GM23338 (cell line): ENCODE measurements at regions not wholly inside any gene's neighbourhood (a gene's known extent, or its start where the extent isn't known, plus 50 kb on each side); places are given as distances from the start of the nearest gene placed in this dataset.

Experiments
- ATAC-seq: fragments of 200-7000 bp; cut with Tn5 transposase; 3 replicates; pipeline ENCODE4 v1.9.1; 2020
- DNase-seq: peaks from one replicate; pipeline ENCODE4 v3.0.0-alpha.2; 2015; ENCODE audit warnings: low spot score
- H2AFZ ChIP-seq: fragments of 200-600 bp; sonication (generic); 2 replicates; pipeline ENCODE4 v1.8.0; 2016; ENCODE audit warnings: antibody characterized with exemption, mild to moderate bottlenecking, moderate library complexity
- H3F3A ChIP-seq: fragments of 200-600 bp; sonication (generic); replicated peaks from 2 replicates; pipeline ENCODE4 v1.8.0; 2017; ENCODE audit warnings: antibody characterized with exemption, mixed run types, low read depth
- H3K27ac ChIP-seq: fragments of 200-600 bp; sonication (generic); 2 replicates; pipeline ENCODE4 v1.6.1; 2016; ENCODE audit warnings: low read depth
- H3K27me3 ChIP-seq: fragments of 200-600 bp; sonication (generic); 2 replicates; pipeline ENCODE4 v1.8.0; 2016; ENCODE audit warnings: mild to moderate bottlenecking, mixed run types, moderate library complexity; ENCODE audit not compliant: insufficient read depth
- H3K36me3 ChIP-seq: fragments of 200-600 bp; sonication (generic); 2 replicates; pipeline ENCODE4 v1.8.0; 2016; ENCODE audit warnings: mild to moderate bottlenecking; ENCODE audit not compliant: insufficient read depth
- H3K4me1 ChIP-seq: fragments of 200-600 bp; sonication (generic); 2 replicates; pipeline ENCODE4 v1.8.0; 2016; ENCODE audit warnings: mild to moderate bottlenecking, moderate library complexity; ENCODE audit not compliant: insufficient read depth
- H3K4me2 ChIP-seq: fragments of 200-600 bp; sonication (generic); 2 replicates; pipeline ENCODE4 v1.7.1; 2017; ENCODE audit warnings: mixed run types
- H3K4me3 ChIP-seq: fragments of 200-600 bp; sonication (generic); 2 replicates; pipeline ENCODE4 v1.6.1; 2016; ENCODE audit warnings: mixed run types
- H3K79me2 ChIP-seq: fragments of 200-600 bp; sonication (generic); replicated peaks from 2 replicates; pipeline ENCODE4 v1.8.0; 2017; ENCODE audit warnings: mild to moderate bottlenecking; ENCODE audit not compliant: insufficient read depth
- H3K9me2 ChIP-seq: fragments of 200-600 bp; sonication (generic); 2 replicates; pipeline ENCODE4 v1.8.0; 2017; ENCODE audit not compliant: insufficient read depth
- H4K20me1 ChIP-seq: fragments of 200-600 bp; sonication (generic); replicated peaks from 2 replicates; pipeline ENCODE4 v1.8.0; 2017; ENCODE audit warnings: mild to moderate bottlenecking; ENCODE audit not compliant: insufficient read depth
- H3K27ac Mint-ChIP-seq: 2 replicates; pipeline ENCODE4 v1.8.0; 2020; ENCODE audit warnings: inconsistent platforms, mild to moderate bottlenecking, moderate library complexity, mixed read lengths
- H3K27me3 Mint-ChIP-seq: 3 replicates; pipeline ENCODE4 v1.8.0; 2022; ENCODE audit warnings: low read depth, mild to moderate bottlenecking, moderate library complexity, mixed read lengths, inconsistent platforms; ENCODE audit not compliant: insufficient read depth, poor library complexity
- H3K36me3 Mint-ChIP-seq: 3 replicates; pipeline ENCODE4 v1.8.0; 2021; ENCODE audit warnings: low read depth, mild to moderate bottlenecking, inconsistent platforms, moderate library complexity, mixed read lengths
- H3K4me1 Mint-ChIP-seq: 3 replicates; pipeline ENCODE4 v1.8.0; 2020; ENCODE audit warnings: mild to moderate bottlenecking, inconsistent platforms, mixed read lengths
- H3K4me3 Mint-ChIP-seq: 3 replicates; pipeline ENCODE4 v1.8.0; 2021; ENCODE audit warnings: moderate library complexity, mild to moderate bottlenecking, inconsistent platforms, mixed read lengths
- H3K9me3 Mint-ChIP-seq: 3 replicates; pipeline ENCODE4 v1.8.0; 2020; ENCODE audit warnings: moderate library complexity, mild to moderate bottlenecking, inconsistent platforms, mixed read lengths
- CREB1 ChIP-seq: fragments of 250-450 bp; sonication (Bioruptor Pico); IDR thresholded peaks from 2 replicates; pipeline ENCODE4 v1.5.0; 2020; ENCODE audit warnings: low read depth, mild to moderate bottlenecking, moderate library complexity
- ETS1 ChIP-seq: IDR thresholded peaks from 2 replicates; pipeline ENCODE4 v1.6.1; 2016; ENCODE audit warnings: antibody characterized with exemption
- EZH2 ChIP-seq: fragments of 200-600 bp; sonication (generic); IDR thresholded peaks from one replicate; pipeline ENCODE4 v1.8.0; 2017; ENCODE audit warnings: antibody characterized with exemption, mild to moderate bottlenecking, low read depth; ENCODE audit not compliant: unreplicated experiment
- EZH2phosphoT487 ChIP-seq: fragments of 200-600 bp; sonication (generic); IDR thresholded peaks from one replicate; pipeline ENCODE4 v1.8.1; 2018; ENCODE audit warnings: antibody characterized with exemption; ENCODE audit not compliant: unreplicated experiment
- JUNB ChIP-seq: IDR thresholded peaks from one replicate; pipeline ENCODE4 v1.6.1; 2016; ENCODE audit warnings: antibody characterized with exemption; ENCODE audit not compliant: unreplicated experiment
- NANOG ChIP-seq: IDR thresholded peaks from 2 replicates; pipeline ENCODE4 v1.6.1; 2016; ENCODE audit warnings: antibody characterized with exemption, borderline replicate concordance
- POLR2AphosphoS5 ChIP-seq: IDR thresholded peaks from 2 replicates; pipeline ENCODE4 v1.6.1; 2016; ENCODE audit warnings: antibody characterized with exemption, low read depth
- REST ChIP-seq: IDR thresholded peaks from one replicate; pipeline ENCODE4 v1.6.1; 2018; ENCODE audit warnings: antibody characterized with exemption; ENCODE audit not compliant: unreplicated experiment
- STAT1 ChIP-seq: IDR thresholded peaks from one replicate; pipeline ENCODE4 v1.6.1; 2016; ENCODE audit warnings: antibody characterized with exemption; ENCODE audit not compliant: unreplicated experiment
- ZNF114 ChIP-seq: fragments of 250-450 bp; sonication (Bioruptor Pico); IDR thresholded peaks from 2 replicates; pipeline ENCODE4 v1.5.0; 2020; ENCODE audit warnings: mild to moderate bottlenecking, moderate library complexity
- ZNF331 ChIP-seq: fragments of 250-450 bp; sonication (Bioruptor Pico); IDR thresholded peaks from 2 replicates; pipeline ENCODE4 v1.5.0; 2020; ENCODE audit warnings: low read depth, mild to moderate bottlenecking, moderate library complexity
- TF ChIP-seq, protein P1 (sequence below), 2 experiments: fragments of 200-600 bp in 1 of 2; sonication (generic) in 1 of 2; conservative IDR thresholded peaks; 2 replicates each; pipeline versions ENCODE4 v1.5.1 to v1.6.1; 2016 to 2017; ENCODE audit warnings: antibody characterized with exemption in 2 of 2, low read depth in 2 of 2, mild to moderate bottlenecking in 2 of 2, moderate library complexity in 1 of 2

GRCh38 chr15:93176065-93176464 is 87.1 kb upstream of the RGMA start (continued):
- no peak for TF ChIP-seq REST
- no peak for TF ChIP-seq EZH2phosphoT487
- no peak for TF ChIP-seq ZNF331 (CRISPR knock-in tag)
- no peak for TF ChIP-seq CREB1 (CRISPR knock-in tag)

DNA sequence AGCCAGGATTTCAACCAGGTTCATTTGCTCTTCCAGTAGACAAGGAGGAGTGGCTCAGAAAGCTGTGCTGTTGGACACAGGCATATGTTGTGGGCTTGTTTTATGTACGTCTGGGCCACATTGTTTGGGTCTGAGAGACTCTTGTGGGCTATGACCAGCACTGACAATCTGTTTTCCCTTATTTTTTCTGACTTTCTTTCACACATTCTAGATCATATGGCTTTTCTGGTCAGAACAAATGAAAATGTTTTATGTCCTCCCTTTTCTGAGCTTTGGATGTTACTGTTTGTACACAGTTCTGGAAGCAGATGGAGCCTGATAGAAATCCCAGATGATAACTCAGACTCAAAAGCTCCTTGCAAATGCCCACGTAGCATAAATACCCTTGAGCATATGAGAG is 85.8 kb upstream of the RGMA start:
- Histone ChIP-seq H3K79me2 (no peaks in the 10 kb centered on the region), H2AFZ (no peak overlapping the region), H3K4me2 (no peak overlapping the region), H3F3A (no peaks in the 10 kb centered on the region), H3K9me2 (0 out of 2 replicates have a peak, but pooled peaks cover 7% of the 10 kb centered on the region), H3K36me3 (no peaks in the 10 kb centered on the region), H4K20me1 (no peaks in the 10 kb centered on the region), H3K27me3 (no peaks in the 10 kb centered on the region), H3K27ac (no peak overlapping the region), H3K4me3 (no peak overlapping the region), H3K4me1 (peaks cover 8% of the 10 kb centered on the region)
- Mint-ChIP-seq H3K4me1 (peaks cover 9% of the 10 kb centered on the region), H3K9me3 (peaks cover 16% of the 10 kb centered on the region), H3K27me3 (peaks cover 14% of the 10 kb centered on the region), H3K36me3 (peaks cover 9% of the 10 kb centered on the region; the same call in 2 of the 3 replicates), H3K4me3 (no peak overlapping the region), H3K27ac (no peak overlapping the region)
- ATAC-seq (no peak), DNase-seq (no peak)
- TF ChIP-seq STAT1 (no peak), NANOG (no peak), POLR2AphosphoS5 (no peak), ZNF331 (CRISPR knock-in tag) (no peak), CREB1 (CRISPR knock-in tag) (no peak), JUNB (no peak), EZH2phosphoT487 (no peak), EZH2 (no peak), REST (no peak), ETS1 (no peak), ZNF114 (CRISPR knock-in tag) (no peak)
- TF ChIP-seq, protein P1, sequence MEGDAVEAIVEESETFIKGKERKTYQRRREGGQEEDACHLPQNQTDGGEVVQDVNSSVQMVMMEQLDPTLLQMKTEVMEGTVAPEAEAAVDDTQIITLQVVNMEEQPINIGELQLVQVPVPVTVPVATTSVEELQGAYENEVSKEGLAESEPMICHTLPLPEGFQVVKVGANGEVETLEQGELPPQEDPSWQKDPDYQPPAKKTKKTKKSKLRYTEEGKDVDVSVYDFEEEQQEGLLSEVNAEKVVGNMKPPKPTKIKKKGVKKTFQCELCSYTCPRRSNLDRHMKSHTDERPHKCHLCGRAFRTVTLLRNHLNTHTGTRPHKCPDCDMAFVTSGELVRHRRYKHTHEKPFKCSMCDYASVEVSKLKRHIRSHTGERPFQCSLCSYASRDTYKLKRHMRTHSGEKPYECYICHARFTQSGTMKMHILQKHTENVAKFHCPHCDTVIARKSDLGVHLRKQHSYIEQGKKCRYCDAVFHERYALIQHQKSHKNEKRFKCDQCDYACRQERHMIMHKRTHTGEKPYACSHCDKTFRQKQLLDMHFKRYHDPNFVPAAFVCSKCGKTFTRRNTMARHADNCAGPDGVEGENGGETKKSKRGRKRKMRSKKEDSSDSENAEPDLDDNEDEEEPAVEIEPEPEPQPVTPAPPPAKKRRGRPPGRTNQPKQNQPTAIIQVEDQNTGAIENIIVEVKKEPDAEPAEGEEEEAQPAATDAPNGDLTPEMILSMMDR (conservative IDR thresholded peaks at IDR 0.05; ENCODE audit: low read depth in 2 of 2): no peak
